ENCODE measurements at regions not wholly inside any gene's neighbourhood (a gene's known extent, or its start where the extent isn't known, plus 50 kb on each side); places are given as distances from the start of the nearest gene placed in this dataset.
"Not testable (repeated sequence)": the region's sequence is repeated elsewhere in the genome, so short reads cannot be mapped to it uniquely, and the experiment has no call there.

DNA sequence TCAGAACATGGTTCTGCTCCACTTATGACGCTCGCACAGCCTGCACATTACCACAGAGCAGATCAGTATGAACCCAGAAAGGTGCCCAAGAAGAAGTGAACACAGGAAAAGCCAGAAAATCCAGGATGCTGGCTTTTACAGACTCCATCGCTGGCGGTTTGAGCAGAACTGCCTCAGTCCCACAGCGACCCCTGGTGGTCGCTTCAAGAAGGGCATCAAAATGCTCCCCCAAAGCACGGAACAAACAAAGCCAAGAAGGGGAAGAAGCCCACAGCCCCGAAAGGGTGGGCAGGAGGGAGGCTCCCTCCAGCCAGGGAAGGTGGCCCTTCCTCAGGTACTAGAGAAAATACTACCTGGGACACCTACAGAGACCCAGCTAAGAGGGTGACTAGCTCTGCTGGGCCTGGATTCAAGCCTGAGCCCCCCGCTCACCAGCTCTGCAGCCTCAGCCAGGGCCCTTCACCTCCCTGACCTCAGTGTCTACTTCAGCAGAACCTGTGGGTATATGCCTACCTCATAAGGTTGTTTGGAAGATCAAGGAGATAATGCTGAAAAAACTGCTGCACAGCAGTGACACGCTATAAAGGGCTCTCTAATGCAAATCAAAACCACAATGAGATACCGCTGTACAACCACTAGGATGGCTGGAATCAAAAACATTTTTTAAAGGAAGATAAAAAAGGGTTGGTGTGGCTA, 98.1 kb downstream of the NCOR2 start:
- DNase-seq (ENCODE audit: insufficient read length, low spot score) (no peak), FAIRE-seq (no peak)
- TF ChIP-seq POLR2AphosphoS5 (IDR thresholded peaks at IDR 0.05; ENCODE audit: low read depth, low read length) (no peak), SPI1 (IDR thresholded peaks at IDR 0.05; ENCODE audit: low read depth, low read length) (no peak), POU2F2 (IDR thresholded peaks at IDR 0.05; ENCODE audit: low read depth, low read length) (no peak), POLR2A (IDR thresholded peaks at IDR 0.05; ENCODE audit: low read depth, low read length) (no peak), PAX5 (IDR thresholded peaks at IDR 0.05; ENCODE audit: insufficient read depth, low read length, severe bottlenecking) (no peak), TAF1 (IDR thresholded peaks at IDR 0.05; ENCODE audit: low read depth, low read length) (no peak)

DNA sequence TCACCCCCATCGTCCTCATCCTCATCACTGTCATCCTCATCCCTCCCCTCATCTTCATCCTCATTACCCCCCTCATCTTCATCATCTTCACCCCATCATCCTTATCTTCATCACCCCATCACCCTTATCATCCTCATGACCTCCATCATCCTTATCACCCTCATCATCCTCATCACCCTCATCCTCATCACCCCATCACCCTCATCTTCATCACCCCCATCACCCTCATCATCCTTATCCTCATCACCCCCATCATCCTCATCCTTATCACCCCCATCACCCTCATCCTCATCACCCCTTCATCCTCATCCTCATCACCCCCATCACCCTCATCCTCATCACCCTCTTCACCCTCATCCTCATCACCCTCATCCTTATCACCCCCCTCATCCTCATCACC, 99.9 kb downstream of the NCOR2 start:
- FAIRE-seq, result not testable (repeated sequence)

GRCh38 chr12:124466216-124467128, 100.9 kb downstream of the NCOR2 start:
- TF ChIP-seq POLR2A (IDR thresholded peaks at IDR 0.05; ENCODE audit: low read depth, low read length), result peak; percentile 60; the same call in 1 of the 2 replicates
- TF ChIP-seq POU2F2 (IDR thresholded peaks at IDR 0.05; ENCODE audit: low read depth, low read length), result no peak
- peak; percentile 72 for TF ChIP-seq POLR2AphosphoS5 (IDR thresholded peaks at IDR 0.05; ENCODE audit: low read depth, low read length)
- TF ChIP-seq TAF1 (IDR thresholded peaks at IDR 0.05; ENCODE audit: low read depth, low read length), result peak; percentile 48
- no peak for TF ChIP-seq PAX5 (IDR thresholded peaks at IDR 0.05; ENCODE audit: insufficient read depth, low read length, severe bottlenecking)
- TF ChIP-seq SPI1 (IDR thresholded peaks at IDR 0.05; ENCODE audit: low read depth, low read length), result peak; percentile 41
- DNase-seq (ENCODE audit: insufficient read length, low spot score) (peak; percentile 92), FAIRE-seq (peak; percentile 94)

More for the DNA sequence above, 99.9 kb downstream of the NCOR2 start:
- DNase-seq (ENCODE audit: insufficient read length, low spot score), result not testable (repeated sequence)

- no peak for DNase-seq (ENCODE audit: insufficient read length, low spot score)
Measured at GRCh38 chr12:124465473-124465872, 101.9 kb downstream of the NCOR2 start.

GRCh38 chr12:124464830-124465229, 102.6 kb downstream of the NCOR2 start:
- FAIRE-seq, result no peak
- TF ChIP-seq POLR2A (IDR thresholded peaks at IDR 0.05; ENCODE audit: low read depth, low read length) (no peak), PAX5 (IDR thresholded peaks at IDR 0.05; ENCODE audit: insufficient read depth, low read length, severe bottlenecking) (no peak), TAF1 (IDR thresholded peaks at IDR 0.05; ENCODE audit: low read depth, low read length) (no peak), POU2F2 (IDR thresholded peaks at IDR 0.05; ENCODE audit: low read depth, low read length) (no peak), POLR2AphosphoS5 (IDR thresholded peaks at IDR 0.05; ENCODE audit: low read depth, low read length) (no peak), SPI1 (IDR thresholded peaks at IDR 0.05; ENCODE audit: low read depth, low read length) (no peak)
- DNase-seq (ENCODE audit: insufficient read length, low spot score), result no peak

More at GRCh38 chr12:124465473-124465872, 101.9 kb downstream of the NCOR2 start:
- TF ChIP-seq POLR2A (IDR thresholded peaks at IDR 0.05; ENCODE audit: low read depth, low read length) (no peak), POU2F2 (IDR thresholded peaks at IDR 0.05; ENCODE audit: low read depth, low read length) (no peak), POLR2AphosphoS5 (IDR thresholded peaks at IDR 0.05; ENCODE audit: low read depth, low read length) (no peak), PAX5 (IDR thresholded peaks at IDR 0.05; ENCODE audit: insufficient read depth, low read length, severe bottlenecking) (no peak), TAF1 (IDR thresholded peaks at IDR 0.05; ENCODE audit: low read depth, low read length) (no peak), SPI1 (IDR thresholded peaks at IDR 0.05; ENCODE audit: low read depth, low read length) (no peak)
- FAIRE-seq, result no peak

DNA sequence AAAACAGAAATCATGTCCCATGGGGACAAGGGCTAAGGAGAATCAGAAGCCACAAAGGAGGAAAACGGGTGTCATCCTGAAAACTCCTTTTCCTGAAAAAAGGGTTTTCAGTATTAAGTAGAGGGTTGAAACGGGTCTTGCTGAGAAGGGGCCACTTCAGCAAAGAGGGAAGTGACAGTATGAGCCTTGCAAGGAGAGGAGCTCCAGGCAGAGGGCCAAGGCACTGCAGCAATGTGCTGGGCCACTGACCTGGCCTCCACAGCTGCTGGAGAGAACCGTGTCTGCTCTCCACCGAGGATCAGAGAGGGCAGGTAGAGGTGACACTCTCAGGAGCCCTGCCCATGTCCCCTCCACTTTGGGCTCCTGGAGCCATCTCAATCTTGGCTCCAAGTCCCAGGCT, 103.3 kb downstream of the NCOR2 start:
- DNase-seq (ENCODE audit: insufficient read length, low spot score), result no peak
- no peak for TF ChIP-seq POLR2A (IDR thresholded peaks at IDR 0.05; ENCODE audit: low read depth, low read length)
- no peak for TF ChIP-seq POLR2AphosphoS5 (IDR thresholded peaks at IDR 0.05; ENCODE audit: low read depth, low read length)
- no peak for TF ChIP-seq SPI1 (IDR thresholded peaks at IDR 0.05; ENCODE audit: low read depth, low read length)
- no peak for TF ChIP-seq PAX5 (IDR thresholded peaks at IDR 0.05; ENCODE audit: insufficient read depth, low read length, severe bottlenecking)
- no peak for TF ChIP-seq POU2F2 (IDR thresholded peaks at IDR 0.05; ENCODE audit: low read depth, low read length)
- TF ChIP-seq TAF1 (IDR thresholded peaks at IDR 0.05; ENCODE audit: low read depth, low read length), result no peak
- no peak for FAIRE-seq

GRCh38 chr12:124463341-124463921, 104.0 kb downstream of the NCOR2 start:
- DNase-seq (ENCODE audit: insufficient read length, low spot score) (no peak), FAIRE-seq (no peak)
- no peak for TF ChIP-seq POLR2AphosphoS5 (IDR thresholded peaks at IDR 0.05; ENCODE audit: low read depth, low read length)
- no peak for TF ChIP-seq SPI1 (IDR thresholded peaks at IDR 0.05; ENCODE audit: low read depth, low read length)
- no peak for TF ChIP-seq POLR2A (IDR thresholded peaks at IDR 0.05; ENCODE audit: low read depth, low read length)
- no peak for TF ChIP-seq PAX5 (IDR thresholded peaks at IDR 0.05; ENCODE audit: insufficient read depth, low read length, severe bottlenecking)

DNA sequence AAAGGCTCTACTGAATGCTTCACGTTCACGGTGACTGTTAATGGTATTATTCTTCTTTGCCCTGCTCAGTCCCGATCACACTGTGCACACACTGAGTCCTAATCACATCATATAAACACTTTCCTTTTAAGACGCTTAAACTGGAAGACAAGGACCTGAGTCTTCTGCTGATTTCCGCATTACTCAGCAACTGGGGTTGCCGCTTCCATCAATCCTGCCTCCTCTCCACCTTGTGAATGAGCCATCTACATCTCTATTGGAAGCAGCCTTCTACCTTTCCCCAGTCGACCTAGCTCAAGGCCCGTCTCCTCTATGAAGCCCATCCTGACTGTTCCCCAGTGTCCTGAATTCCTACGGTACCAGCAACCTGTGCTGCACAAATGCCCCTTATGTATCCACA, 104.7 kb downstream of the NCOR2 start:
- no peak for DNase-seq (ENCODE audit: insufficient read length, low spot score)
- no peak for FAIRE-seq
- TF ChIP-seq POU2F2 (IDR thresholded peaks at IDR 0.05; ENCODE audit: low read depth, low read length), result no peak
- no peak for TF ChIP-seq POLR2A (IDR thresholded peaks at IDR 0.05; ENCODE audit: low read depth, low read length)
- TF ChIP-seq SPI1 (IDR thresholded peaks at IDR 0.05; ENCODE audit: low read depth, low read length), result no peak
- TF ChIP-seq POLR2AphosphoS5 (IDR thresholded peaks at IDR 0.05; ENCODE audit: low read depth, low read length), result no peak
- TF ChIP-seq PAX5 (IDR thresholded peaks at IDR 0.05; ENCODE audit: insufficient read depth, low read length, severe bottlenecking), result no peak
- no peak for TF ChIP-seq TAF1 (IDR thresholded peaks at IDR 0.05; ENCODE audit: low read depth, low read length)

All from GM12891 (cell line).